AG08396 (cell line): ENCODE measurements at regions not wholly inside any gene's neighbourhood (a gene's known extent, or its start where the extent isn't known, plus 50 kb on each side); places are given as distances from the start of the nearest gene placed in this dataset.
"Not testable (repeated sequence)": the region's sequence is repeated elsewhere in the genome, so short reads cannot be mapped to it uniquely, and the experiment has no call there.

ENCODE experiments used
- DNase-seq: peaks from one replicate; pipeline ENCODE4 v3.0.0; 2012; ENCODE audit warnings: low spot score, mixed read lengths

- no peak for DNase-seq
Observed at GRCh38 chr3:107942244-107942643, 148.6 kb downstream of the CD47 start.

GRCh38 chr3:107939691-107940442, 151.0 kb downstream of the CD47 start:
- no peak for DNase-seq

GRCh38 chr3:107938143-107938542, 152.7 kb downstream of the CD47 start:
- peak; percentile 21 for DNase-seq

- no peak for DNase-seq
Observed at GRCh38 chr3:107934808-107935207, 156.0 kb downstream of the CD47 start.

- no peak for DNase-seq
Observed at GRCh38 chr3:107933450-107933849, 157.4 kb downstream of the CD47 start.

- DNase-seq, result no peak
Observed at GRCh38 chr3:107931326-107931725, 159.5 kb downstream of the CD47 start.

GRCh38 chr3:107929088-107929487, 161.7 kb downstream of the CD47 start:
- no peak for DNase-seq

- peak; percentile 57 for DNase-seq
Observed at GRCh38 chr3:107928084-107928445, 162.8 kb downstream of the CD47 start.

GRCh38 chr3:107927361-107928083, 163.3 kb downstream of the CD47 start:
- DNase-seq, result peak; percentile 89

- DNase-seq, result no peak
Observed at GRCh38 chr3:107925851-107926250, 165.0 kb downstream of the CD47 start.

- no peak for DNase-seq
Observed at GRCh38 chr3:107921038-107921437, 169.8 kb downstream of the CD47 start.

GRCh38 chr3:107920538-107920937, 170.3 kb downstream of the CD47 start:
- no peak for DNase-seq

GRCh38 chr3:107919239-107919638, 171.6 kb downstream of the CD47 start:
- DNase-seq, result no peak

GRCh38 chr3:107916171-107916570, 174.7 kb downstream of the CD47 start:
- no peak for DNase-seq

GRCh38 chr3:107915706-107916105, 175.1 kb downstream of the CD47 start:
- DNase-seq, result no peak

- DNase-seq, result no peak
Observed at GRCh38 chr3:107913701-107914100, 177.1 kb downstream of the CD47 start.

GRCh38 chr3:107911337-107912000, 179.4 kb downstream of the CD47 start:
- no peak for DNase-seq

- DNase-seq, result no peak
Observed at GRCh38 chr3:107910713-107911259, 180.0 kb downstream of the CD47 start.

GRCh38 chr3:107909583-107909982, 181.2 kb downstream of the CD47 start:
- not testable (repeated sequence) for DNase-seq

GRCh38 chr3:107907996-107908395, 182.8 kb downstream of the CD47 start:
- no peak for DNase-seq

GRCh38 chr3:107904536-107905066, 186.2 kb downstream of the CD47 start:
- DNase-seq, result no peak

GRCh38 chr3:107899990-107900651, 190.7 kb downstream of the CD47 start:
- DNase-seq, result no peak
